ENCODE measurements at regions not wholly inside any gene's neighbourhood (a gene's known extent, or its start where the extent isn't known, plus 50 kb on each side); places are given as distances from the start of the nearest gene placed in this dataset.

GRCh38 chr6:133156689-133157088 is 84.5 kb upstream of the EYA4 start:
- no peak overlapping the region for H3K4me3 ChIP-seq (replicated peaks in 1 of 3; ENCODE audit: insufficient read depth in 1 of 3, low read depth in 1 of 3, low read length in 3 of 3)
- H3K36me3 ChIP-seq (ENCODE audit: control insufficient read depth in 2 of 2, extremely low read depth in 1 of 2, insufficient read depth in 2 of 2, low read length in 2 of 2), result no peaks in the 10 kb centered on the region
- no peaks in the 10 kb centered on the region for H3K9me1 ChIP-seq (replicated peaks; ENCODE audit: control insufficient read depth, extremely low read depth, insufficient read depth, low read length)
- no peak overlapping the region for H3K27ac ChIP-seq (ENCODE audit: insufficient read depth, low read depth, low read length)
- H3K27me3 ChIP-seq (ENCODE audit: control insufficient read depth in 2 of 2, insufficient read depth in 2 of 2, low read length in 2 of 2), result no peaks in the 10 kb centered on the region
- no peak for DNase-seq (ENCODE audit: low read depth, low spot score)
- no peaks in the 10 kb centered on the region for H3K79me2 ChIP-seq (ENCODE audit: control insufficient read depth, insufficient read depth, low read length)
- no peaks in the 10 kb centered on the region for H4K20me1 ChIP-seq (replicated peaks; ENCODE audit: control insufficient read depth, extremely low read depth, insufficient read depth, low read length)
- TF ChIP-seq POLR2AphosphoS5 (IDR thresholded peaks at IDR 0.05; ENCODE audit: insufficient read depth, low read depth, low read length), result no peak
- TF ChIP-seq JUN (IDR thresholded peaks at IDR 0.05; ENCODE audit: borderline replicate concordance, insufficient read depth, insufficient read length, low read depth), result no peak
- H3K4me2 ChIP-seq (ENCODE audit: insufficient read depth, low read length), result no peak overlapping the region
- no peaks in the 10 kb centered on the region for H3K9me3 ChIP-seq (replicated peaks; ENCODE audit: control insufficient read depth, insufficient read depth, low read length)
- dilution Hi-C loops (cut with MboI; ENCODE audit: extremely low pct_ligation_motif_present, low sequenced_read_pairs) (no loop called here), intact Hi-C loops (cut with micrococcal nuclease) (no loop called here)
- no peak for FAIRE-seq
- H3K4me1 ChIP-seq (ENCODE audit: control insufficient read depth, extremely low read depth, insufficient read depth, low read length), result no peaks in the 10 kb centered on the region
- no peak overlapping the region for H2AFZ ChIP-seq (ENCODE audit: low read depth, low read length)
- POLR2A ChIA-PET, result no interaction called here
- CTCF ChIA-PET, result no interaction called here
- no TSS peak for BruUV-seq (replicated peaks)
- no peak overlapping the region for H3K9ac ChIP-seq (replicated peaks; ENCODE audit: extremely low read depth, insufficient read depth, low read length)

GRCh38 chr6:133157995-133158394 is 83.2 kb upstream of the EYA4 start:
- dilution Hi-C loops (cut with MboI; ENCODE audit: extremely low pct_ligation_motif_present, low sequenced_read_pairs), result no loop called here
- TF ChIP-seq, protein P1, sequence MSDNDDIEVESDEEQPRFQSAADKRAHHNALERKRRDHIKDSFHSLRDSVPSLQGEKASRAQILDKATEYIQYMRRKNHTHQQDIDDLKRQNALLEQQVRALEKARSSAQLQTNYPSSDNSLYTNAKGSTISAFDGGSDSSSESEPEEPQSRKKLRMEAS (IDR thresholded peaks at IDR 0.05; ENCODE audit: insufficient read depth, insufficient read length), result no peak
- BruUV-seq (replicated peaks), result no TSS peak
- Histone ChIP-seq H3K79me2 (ENCODE audit: control insufficient read depth, insufficient read depth, low read length) (no peaks in the 10 kb centered on the region), H3K9me3 (replicated peaks; ENCODE audit: control insufficient read depth, insufficient read depth, low read length) (no peaks in the 10 kb centered on the region), H3K9me1 (replicated peaks; ENCODE audit: control insufficient read depth, extremely low read depth, insufficient read depth, low read length) (no peaks in the 10 kb centered on the region), H2AFZ (ENCODE audit: low read depth, low read length) (no peak overlapping the region), H3K27ac (ENCODE audit: insufficient read depth, low read depth, low read length) (no peak overlapping the region), H3K9ac (replicated peaks; ENCODE audit: extremely low read depth, insufficient read depth, low read length) (no peak overlapping the region), H3K4me1 (ENCODE audit: control insufficient read depth, extremely low read depth, insufficient read depth, low read length) (no peaks in the 10 kb centered on the region), H3K4me3 (replicated peaks in 1 of 3; ENCODE audit: insufficient read depth in 1 of 3, low read depth in 1 of 3, low read length in 3 of 3) (no peak overlapping the region), H3K36me3 (ENCODE audit: control insufficient read depth in 2 of 2, extremely low read depth in 1 of 2, insufficient read depth in 2 of 2, low read length in 2 of 2) (no peaks in the 10 kb centered on the region), H3K27me3 (ENCODE audit: control insufficient read depth in 2 of 2, insufficient read depth in 2 of 2, low read length in 2 of 2) (no peaks in the 10 kb centered on the region), H4K20me1 (replicated peaks; ENCODE audit: control insufficient read depth, extremely low read depth, insufficient read depth, low read length) (no peaks in the 10 kb centered on the region), H3K4me2 (ENCODE audit: insufficient read depth, low read length) (no peak overlapping the region)
- no peak for DNase-seq (ENCODE audit: low read depth, low spot score)
- intact Hi-C loops (cut with micrococcal nuclease), result no loop called here
- ChIA-PET CTCF (interaction anchor here (1.0 kb wide), 1 partner anchor 27 kb away, joined by 3 read pairs; no protein-coding TSS in a partner anchor), POLR2A (no interaction called here)
- no peak for FAIRE-seq

All from endothelial cell of umbilical vein (primary cell).